Lung (tissue), 11 donors: ENCODE measurements at regions not wholly inside any gene's neighbourhood (a gene's known extent, or its start where the extent isn't known, plus 50 kb on each side); places are given as distances from the start of the nearest gene placed in this dataset.

Experiments used
- ATAC-seq: fragments of 200-7000 bp; cut with Tn5 transposase; one replicate; pipeline ENCODE4 v1.9.1; 2020; ENCODE audit warnings: moderate number of reproducible peaks; ENCODE audit not compliant: insufficient read depth, low FRiP score
- DNase-seq, 3 donors: peaks; one replicate each; pipeline ENCODE4 v3.0.0-alpha.2; 2013 to 2017
- H3K27ac ChIP-seq, 2 donors: one replicate each; pipeline ENCODE4 v1.5.1; 2013; ENCODE audit warnings: mild to moderate bottlenecking in 2 of 2, moderate library complexity in 2 of 2, control low read depth in 1 of 2, inconsistent platforms in 1 of 2, low read depth in 1 of 2, low read length in 1 of 2
- H3K27me3 ChIP-seq, 3 donors: one replicate each; pipeline ENCODE4 v1.5.1; 2013; ENCODE audit warnings: low read length in 2 of 3; ENCODE audit not compliant: control insufficient read depth in 3 of 3, insufficient read depth in 3 of 3
- H3K36me3 ChIP-seq, 4 donors: one replicate each; pipeline ENCODE4 v1.5.1; 2013; ENCODE audit warnings: low read length in 4 of 4, mild to moderate bottlenecking in 1 of 4, moderate library complexity in 1 of 4; ENCODE audit not compliant: control insufficient read depth in 4 of 4, insufficient read depth in 4 of 4
- H3K4me1 ChIP-seq, 5 donors: one replicate each; pipeline ENCODE4 v1.5.1; 2013; ENCODE audit warnings: low read length in 5 of 5, mild to moderate bottlenecking in 2 of 5, moderate library complexity in 1 of 5; ENCODE audit not compliant: control insufficient read depth in 5 of 5, insufficient read depth in 5 of 5
- H3K4me3 ChIP-seq: one replicate; pipeline ENCODE4 v1.5.1; 2013; ENCODE audit warnings: mild to moderate bottlenecking, control low read depth, moderate library complexity
- H3K9ac ChIP-seq, 2 donors: one replicate each; pipeline ENCODE4 v1.5.1; 2013; ENCODE audit warnings: low read length in 2 of 2, control low read depth in 1 of 2; ENCODE audit not compliant: insufficient read depth in 1 of 2
- H3K9me3 ChIP-seq, 4 donors: one replicate each; pipeline ENCODE4 v1.5.1; 2013; ENCODE audit warnings: low read length in 3 of 4, mild to moderate bottlenecking in 1 of 4, moderate library complexity in 1 of 4; ENCODE audit not compliant: control insufficient read depth in 4 of 4, insufficient read depth in 3 of 4
- WGBS, 2 donors: extraction: QIAGEN DNeasy Blood & Tissue Kit; methylation state at CpG; one replicate each; pipeline ENCODE4 v1.1.7; 2013; 5-methylcytosine and 5-hydroxymethylcytosine counted together
- TF ChIP-seq, protein P1 (sequence below): IDR thresholded peaks from 2 replicates; pipeline ENCODE4 v1.5.1; 2012; ENCODE audit warnings: mild to moderate bottlenecking; ENCODE audit errors: control extremely low read depth, extremely low read depth
- donor health status: control.
- donor health status: control.
- donor health status: Bipolar disorder and iron deficiency.
- donor health status: healthy.
- donor health status: DM: yes; HTN: yes; CAD: no.

GRCh38 chr9:19651681-19652080 is 137.2 kb downstream of the SLC24A2 start:
- no peaks in the 10 kb centered on the region for H3K36me3 ChIP-seq
- TF ChIP-seq, protein P1, sequence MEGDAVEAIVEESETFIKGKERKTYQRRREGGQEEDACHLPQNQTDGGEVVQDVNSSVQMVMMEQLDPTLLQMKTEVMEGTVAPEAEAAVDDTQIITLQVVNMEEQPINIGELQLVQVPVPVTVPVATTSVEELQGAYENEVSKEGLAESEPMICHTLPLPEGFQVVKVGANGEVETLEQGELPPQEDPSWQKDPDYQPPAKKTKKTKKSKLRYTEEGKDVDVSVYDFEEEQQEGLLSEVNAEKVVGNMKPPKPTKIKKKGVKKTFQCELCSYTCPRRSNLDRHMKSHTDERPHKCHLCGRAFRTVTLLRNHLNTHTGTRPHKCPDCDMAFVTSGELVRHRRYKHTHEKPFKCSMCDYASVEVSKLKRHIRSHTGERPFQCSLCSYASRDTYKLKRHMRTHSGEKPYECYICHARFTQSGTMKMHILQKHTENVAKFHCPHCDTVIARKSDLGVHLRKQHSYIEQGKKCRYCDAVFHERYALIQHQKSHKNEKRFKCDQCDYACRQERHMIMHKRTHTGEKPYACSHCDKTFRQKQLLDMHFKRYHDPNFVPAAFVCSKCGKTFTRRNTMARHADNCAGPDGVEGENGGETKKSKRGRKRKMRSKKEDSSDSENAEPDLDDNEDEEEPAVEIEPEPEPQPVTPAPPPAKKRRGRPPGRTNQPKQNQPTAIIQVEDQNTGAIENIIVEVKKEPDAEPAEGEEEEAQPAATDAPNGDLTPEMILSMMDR, result no peak
- H3K9me3 ChIP-seq, result no peaks in the 10 kb centered on the region
- H3K9ac ChIP-seq, result no peak overlapping the region
- H3K27ac ChIP-seq, result no peak overlapping the region
- no peaks in the 10 kb centered on the region for H3K4me1 ChIP-seq
- H3K27me3 ChIP-seq, result no peaks in the 10 kb centered on the region
- no peak for ATAC-seq
- DNase-seq, result no peak
- H3K4me3 ChIP-seq, result no peak overlapping the region
- 92 to 94% methylated on average over 7 of the region's 7 CpGs for WGBS, 2 donors

DNA sequence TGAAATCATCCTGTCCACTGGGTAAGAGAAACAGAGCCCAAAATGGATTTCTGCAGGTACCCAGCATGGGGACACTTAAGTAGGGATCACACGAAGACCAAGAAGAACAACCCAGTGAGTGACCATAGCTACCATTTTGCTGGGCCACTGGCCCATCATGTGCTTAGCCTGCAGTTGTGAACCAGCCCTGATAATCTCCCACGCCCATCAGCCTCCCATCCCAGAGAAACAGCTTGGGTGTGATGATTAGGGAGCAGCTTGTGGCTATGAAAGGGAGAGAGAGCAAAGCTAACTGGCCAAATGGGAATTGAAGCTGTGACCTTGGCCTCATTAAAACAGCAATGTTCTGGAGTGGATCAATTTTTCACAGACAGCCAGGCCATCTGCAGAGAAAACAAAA is 138.5 kb downstream of the SLC24A2 start:
- Histone ChIP-seq H3K9me3 (no peaks in the 10 kb centered on the region), H3K27me3 (no peaks in the 10 kb centered on the region), H3K36me3 (no peaks in the 10 kb centered on the region), H3K4me3 (no peak overlapping the region), H3K4me1 (no peaks in the 10 kb centered on the region), H3K9ac (no peak overlapping the region), H3K27ac (no peak overlapping the region)
- TF ChIP-seq, protein P1, result no peak
- WGBS, 2 donors, result 85 to 96% methylated on average over 2 of the region's 2 CpGs
- DNase-seq (no peak), ATAC-seq (no peak)

GRCh38 chr9:19649336-19650041 is 139.3 kb downstream of the SLC24A2 start:
- H3K4me1 ChIP-seq, result no peaks in the 10 kb centered on the region
- H3K9ac ChIP-seq, result no peak overlapping the region
- H3K36me3 ChIP-seq, result no peaks in the 10 kb centered on the region
- no peaks in the 10 kb centered on the region for H3K27me3 ChIP-seq
- WGBS, 2 donors, result 82 to 86% methylated on average over 4 of the region's 4 CpGs
- TF ChIP-seq, protein P1, result no peak
- no peak overlapping the region for H3K27ac ChIP-seq
- no peak for ATAC-seq
- H3K4me3 ChIP-seq, result no peak overlapping the region
- peak in 1 of 3 donors; percentile 1 for DNase-seq
- no peaks in the 10 kb centered on the region for H3K9me3 ChIP-seq

DNA sequence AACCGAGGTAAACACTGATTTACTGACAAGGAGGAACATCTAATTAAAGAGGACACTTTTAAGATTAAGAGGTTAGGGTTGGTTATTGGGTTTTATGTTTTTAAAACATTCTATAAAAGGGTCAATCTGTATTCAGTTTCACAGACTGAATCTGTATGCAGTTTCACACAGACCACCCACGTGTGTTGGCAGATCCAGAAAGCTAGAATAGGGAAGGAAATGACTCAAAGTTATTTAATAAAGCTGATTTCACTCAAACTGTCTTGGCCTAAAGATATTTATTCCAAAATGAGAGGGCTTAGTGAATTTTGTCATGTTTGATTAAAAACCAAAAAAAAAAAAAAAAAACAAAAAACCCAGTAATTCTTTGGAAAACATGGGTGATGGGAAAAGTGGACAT is 140.2 kb downstream of the SLC24A2 start:
- no peaks in the 10 kb centered on the region for H3K9me3 ChIP-seq
- peak in 1 of 3 donors; percentile 8 for DNase-seq
- H3K36me3 ChIP-seq, result no peaks in the 10 kb centered on the region
- no peak overlapping the region for H3K27ac ChIP-seq
- TF ChIP-seq, protein P1, result no peak
- no peak overlapping the region for H3K9ac ChIP-seq
- no peaks in the 10 kb centered on the region for H3K27me3 ChIP-seq
- no peak for ATAC-seq
- no peaks in the 10 kb centered on the region for H3K4me1 ChIP-seq
- WGBS, 2 donors, result 30 to 45% methylated on average over 2 of the region's 2 CpGs
- H3K4me3 ChIP-seq, result no peak overlapping the region
